PC-9 (cell line): ENCODE measurements at regions not wholly inside any gene's neighbourhood (a gene's known extent, or its start where the extent isn't known, plus 50 kb on each side); places are given as distances from the start of the nearest gene placed in this dataset.

Experiments used
- BruUV-seq: library from RNA; stranded (reverse); fragments of 400-500 nt; replicated peaks from 2 replicates; lab custom pipeline; 2021; lab: Mats Ljungman, UMichigan
- CTCF ChIA-PET: fragments of 300-600 bp; sonication (Branson Sonifier 250); formaldehyde crosslinking; loops from one replicate; lab custom pipeline; 2022; ENCODE audit warnings: antibody characterized with exemption; lab: Charles Lee
- POLR2A ChIA-PET: fragments of 300-600 bp; sonication (Branson Sonifier 250); formaldehyde crosslinking; loops from one replicate; lab custom pipeline; 2022; ENCODE audit warnings: antibody characterized with exemption; ENCODE audit not compliant: unreplicated experiment; lab: Charles Lee
- DNase-seq, 2 experiments: peaks; one replicate each; pipeline versions ENCODE4 v3.0.0 to v3.0.0-alpha.2; 2015 to 2022; ENCODE audit warnings: mixed read lengths in 1 of 2
- H2AFZ ChIP-seq: fragments of 200-600 bp; sonication (generic); 2 replicates; pipeline ENCODE4 v1.8.1; 2017; ENCODE audit warnings: antibody characterized with exemption
- H3F3A ChIP-seq: fragments of 200-600 bp; sonication (generic); 2 replicates; pipeline ENCODE4 v1.8.1; 2017; ENCODE audit warnings: antibody characterized with exemption, mild to moderate bottlenecking, low read depth; ENCODE audit not compliant: insufficient read depth
- H3K27ac ChIP-seq: fragments of 200-600 bp; sonication (generic); 2 replicates; pipeline ENCODE4 v1.6.1; 2016; ENCODE audit warnings: mixed run types
- H3K27me3 ChIP-seq: fragments of 200-600 bp; sonication (generic); 2 replicates; pipeline ENCODE4 v1.6.1; 2016; ENCODE audit warnings: low read depth, mixed run types; ENCODE audit not compliant: insufficient read depth
- H3K36me3 ChIP-seq: fragments of 200-600 bp; sonication (generic); 2 replicates; pipeline ENCODE4 v1.6.1; 2016; ENCODE audit warnings: low read depth, mixed run types
- H3K4me1 ChIP-seq: fragments of 200-600 bp; sonication (generic); replicated peaks from 2 replicates; pipeline ENCODE4 v1.6.1; 2016; ENCODE audit warnings: mixed run types; ENCODE audit not compliant: insufficient read depth
- H3K4me2 ChIP-seq: fragments of 200-600 bp; sonication (generic); 2 replicates; pipeline ENCODE4 v1.6.1; 2017; ENCODE audit warnings: mixed run types
- H3K4me3 ChIP-seq: fragments of 200-600 bp; sonication (generic); 2 replicates; pipeline ENCODE4 v1.6.1; 2016; ENCODE audit warnings: mixed run types
- H3K79me2 ChIP-seq: fragments of 200-600 bp; sonication (generic); 2 replicates; pipeline ENCODE4 v1.6.1; 2017; ENCODE audit warnings: low read depth, mixed run types
- H3K9me2 ChIP-seq: fragments of 200-600 bp; sonication (generic); 2 replicates; pipeline ENCODE4 v1.8.1; 2017; ENCODE audit warnings: mild to moderate bottlenecking; ENCODE audit not compliant: insufficient read depth
- H3K9me3 ChIP-seq: fragments of 200-600 bp; sonication (generic); 2 replicates; pipeline ENCODE4 v1.8.1; 2016; ENCODE audit warnings: low read depth; ENCODE audit not compliant: insufficient read depth
- H4K20me1 ChIP-seq: fragments of 200-600 bp; sonication (generic); 2 replicates; pipeline ENCODE4 v1.8.1; 2017; ENCODE audit not compliant: insufficient read depth
- CTCF ChIP-seq: fragments of 200-600 bp; sonication (generic); conservative IDR thresholded peaks from 2 replicates; pipeline ENCODE4 v1.6.1; 2017; ENCODE audit warnings: mixed run types, antibody characterized with exemption, mild to moderate bottlenecking, moderate library complexity
- EZH2 ChIP-seq: fragments of 200-600 bp; sonication (generic); IDR thresholded peaks from 2 replicates; pipeline ENCODE4 v1.8.0; 2017; ENCODE audit warnings: antibody characterized with exemption, low read depth
- intact Hi-C: fragments of 100-400 bp; cut with micrococcal nuclease; formaldehyde crosslinking; loops from one replicate; pipeline ENCODE4 v1.10.0; 2022; ENCODE audit not compliant: unreplicated experiment

- H3K36me3 ChIP-seq = no peaks in the 10 kb centered on the region
- intact Hi-C loops = loop anchor here (1.0 kb wide), 2 partner anchors 34 to 130 kb away; no protein-coding TSS in a partner anchor
- CTCF ChIA-PET = no interaction called here
- no peak overlapping the region for H3K4me3 ChIP-seq
- TF ChIP-seq CTCF (no peak), EZH2 (no peak)
- H3F3A ChIP-seq = no peaks in the 10 kb centered on the region
- POLR2A ChIA-PET = no interaction called here
- H3K9me2 ChIP-seq = no peaks in the 10 kb centered on the region
- H3K27ac ChIP-seq = no peak overlapping the region
- DNase-seq = peak; percentile 63 to 77
- H4K20me1 ChIP-seq = no peaks in the 10 kb centered on the region
- peak overlapping the region; percentile 0; the same call in 1 of the 2 replicates for H3K4me2 ChIP-seq
- H3K9me3 ChIP-seq = no peaks in the 10 kb centered on the region
- peaks cover 8% of the 10 kb centered on the region; the same call in 1 of the 2 replicates for H3K4me1 ChIP-seq
- BruUV-seq = no TSS peak
- H3K79me2 ChIP-seq = no peaks in the 10 kb centered on the region
- H2AFZ ChIP-seq = no peak overlapping the region
- H3K27me3 ChIP-seq = no peaks in the 10 kb centered on the region
Measured at GRCh38 chr2:55992455-55992854, 68.9 kb upstream of the EFEMP1 start.

- intact Hi-C loops = no loop called here
- Histone ChIP-seq H4K20me1 (no peaks in the 10 kb centered on the region), H3K27ac (no peak overlapping the region), H3K4me3 (no peak overlapping the region), H3K9me3 (no peaks in the 10 kb centered on the region), H3K36me3 (no peaks in the 10 kb centered on the region), H3K79me2 (no peaks in the 10 kb centered on the region), H3K9me2 (peaks cover 4% of the 10 kb centered on the region; the same call in 1 of the 2 replicates), H2AFZ (no peak overlapping the region), H3F3A (no peaks in the 10 kb centered on the region), H3K4me1 (peaks cover 8% of the 10 kb centered on the region; the same call in 1 of the 2 replicates), H3K4me2 (no peak overlapping the region), H3K27me3 (no peaks in the 10 kb centered on the region)
- TF ChIP-seq EZH2 = no peak
- TF ChIP-seq CTCF = no peak
- POLR2A ChIA-PET = no interaction called here
- CTCF ChIA-PET = no interaction called here
- no TSS peak for BruUV-seq
- no peak for DNase-seq
Measured at GRCh38 chr2:55993685-55994084, 70.1 kb upstream of the EFEMP1 start.

- Histone ChIP-seq H3K27ac (no peak overlapping the region), H3K4me1 (peaks cover 8% of the 10 kb centered on the region; the same call in 1 of the 2 replicates), H3K9me2 (peaks cover 6% of the 10 kb centered on the region; the same call in 1 of the 2 replicates), H3K4me3 (no peak overlapping the region), H3F3A (no peaks in the 10 kb centered on the region), H3K9me3 (no peaks in the 10 kb centered on the region), H3K4me2 (no peak overlapping the region), H3K27me3 (no peaks in the 10 kb centered on the region), H2AFZ (no peak overlapping the region), H4K20me1 (no peaks in the 10 kb centered on the region), H3K79me2 (no peaks in the 10 kb centered on the region), H3K36me3 (no peaks in the 10 kb centered on the region)
- no TSS peak for BruUV-seq
- TF ChIP-seq EZH2 (no peak), CTCF (no peak)
- CTCF ChIA-PET = no interaction called here
- no peak for DNase-seq
- POLR2A ChIA-PET = no interaction called here
- intact Hi-C loops = no loop called here
Measured at GRCh38 chr2:55995211-55995610, 71.6 kb upstream of the EFEMP1 start.
